HepG2 (cell line): ENCODE measurements at regions not wholly inside any gene's neighbourhood (a gene's known extent, or its start where the extent isn't known, plus 50 kb on each side); places are given as distances from the start of the nearest gene placed in this dataset.

Experiments used
- ATAC-seq: fragments of 200-7000 bp; cut with Tn5 transposase; 3 replicates; pipeline ENCODE4 v1.9.1; 2020; ENCODE audit warnings: mild to moderate bottlenecking, moderate library complexity
- BruUV-seq: library from RNA; stranded (reverse); fragments of 400-500 nt; replicated peaks from 2 replicates; lab custom pipeline; 2021; lab: Mats Ljungman, UMichigan
- CTCF ChIA-PET: fragments of 300-600 bp; formaldehyde crosslinking; extraction: SDS; loops from one replicate; lab custom pipeline; 2021; ENCODE audit warnings: low total read pairs, inconsistent platforms, low intra/inter-chr PET ratio; lab: Yijun Ruan, JAX
- POLR2A ChIA-PET: fragments of 350-600 bp; sonication (Branson Sonifier 250); formaldehyde crosslinking; loops from one replicate; lab custom pipeline; 2020; ENCODE audit warnings: antibody characterized with exemption, inconsistent platforms; lab: Yijun Ruan, JAX
- DNase-seq: peaks from one replicate; pipeline ENCODE4 v3.0.0-alpha.2; 2015; ENCODE audit warnings: low spot score
- FAIRE-seq: peaks from 3 replicates; lab custom pipeline; 2011; peaks lifted over from hg19 to GRCh38; lab: Jason Lieb, UNC
- H2AFZ ChIP-seq: one replicate; pipeline ENCODE4 v1.6.1; 2011; ENCODE audit warnings: low read length, inconsistent platforms
- H3K27ac ChIP-seq: fragments of 300-600 bp; 3 replicates; pipeline ENCODE4 v1.8.0; 2011; ENCODE audit warnings: mixed run types, mild to moderate bottlenecking, mixed read lengths, low read length, inconsistent platforms; ENCODE audit not compliant: insufficient read depth; ENCODE audit errors: extremely low read length
- H3K27me3 ChIP-seq, 2 experiments: fragments of 200-600 bp in 1 of 2; 2 replicates in 1 of 2; 3 replicates in 1 of 2; pipeline versions ENCODE4 v1.6.0 to v1.8.0; 2011; ENCODE audit warnings: low read length in 2 of 2, mild to moderate bottlenecking in 2 of 2, moderate library complexity in 2 of 2, inconsistent platforms in 1 of 2; ENCODE audit not compliant: insufficient read depth in 2 of 2, control insufficient read depth in 1 of 2
- H3K36me3 ChIP-seq, 2 experiments: fragments of 200-600 bp in 1 of 2; replicated peaks in 1 of 2; 2 replicates in 1 of 2; 3 replicates in 1 of 2; pipeline versions ENCODE4 v1.5.1 to v1.8.0; 2011; ENCODE audit warnings: low read length in 2 of 2, inconsistent platforms in 1 of 2; ENCODE audit not compliant: insufficient read depth in 2 of 2, control insufficient read depth in 1 of 2
- H3K4me1 ChIP-seq: 2 replicates; pipeline ENCODE4 v1.5.1; 2012; ENCODE audit warnings: low read length, inconsistent platforms; ENCODE audit not compliant: insufficient read depth
- H3K4me2 ChIP-seq: 2 replicates; pipeline ENCODE4 v1.6.0; 2011; ENCODE audit warnings: low read depth, low read length, inconsistent platforms
- H3K4me3 ChIP-seq, 3 experiments: fragments of 200-600 bp in 1 of 3; sonication (generic), shearing (Covaris generic) in 1 of 3; replicated peaks in 1 of 3; 2 replicates each; pipeline ENCODE4 v1.5.1; 2011 to 2016; ENCODE audit warnings: low read length in 3 of 3, inconsistent platforms in 2 of 3, low read depth in 2 of 3, mild to moderate bottlenecking in 2 of 3, control low read depth in 1 of 3, mixed read lengths in 1 of 3; ENCODE audit not compliant: insufficient read depth in 1 of 3
- H3K79me2 ChIP-seq: one replicate; pipeline ENCODE4 v1.6.1; 2011; ENCODE audit warnings: low read length, inconsistent platforms; ENCODE audit not compliant: insufficient read depth
- H3K9ac ChIP-seq: 2 replicates; pipeline ENCODE4 v1.6.0; 2011; ENCODE audit warnings: mild to moderate bottlenecking, low read depth, low read length, inconsistent platforms; ENCODE audit not compliant: insufficient read depth
- H3K9me3 ChIP-seq: 2 replicates; pipeline ENCODE4 v1.5.1; 2012; ENCODE audit warnings: mild to moderate bottlenecking, low read length
- H4K20me1 ChIP-seq: 2 replicates; pipeline ENCODE4 v1.6.0; 2011; ENCODE audit warnings: inconsistent platforms, mild to moderate bottlenecking, low read length, moderate library complexity; ENCODE audit not compliant: insufficient read depth
- JUND ChIP-seq: sonication (generic); formaldehyde crosslinking; IDR thresholded peaks from 2 replicates; pipeline ENCODE4 v1.8.0; 2022; ENCODE audit warnings: mild to moderate bottlenecking, missing genetic modification reagents
- MEIS2 ChIP-seq: sonication (generic); formaldehyde crosslinking; IDR thresholded peaks from 2 replicates; pipeline ENCODE4 v1.9.0; 2021; ENCODE audit warnings: mild to moderate bottlenecking, missing genetic modification reagents
- YEATS2 ChIP-seq: sonication (generic); formaldehyde crosslinking; IDR thresholded peaks from 2 replicates; pipeline ENCODE4 v1.4.0; 2020; ENCODE audit warnings: missing genetic modification reagents, borderline replicate concordance
- ZNF382 ChIP-seq: sonication (generic); formaldehyde crosslinking; IDR thresholded peaks from 2 replicates; pipeline ENCODE4 v1.5.0; 2020; ENCODE audit warnings: missing genetic modification reagents, mild to moderate bottlenecking, borderline replicate concordance
- WGBS: methylation state at CpG from one replicate; pipeline ENCODE4 v1.1.6; 2017; ENCODE audit warnings: low lambda C conversion rate; 5-methylcytosine and 5-hydroxymethylcytosine counted together
- in situ Hi-C: cut with HindIII; loops from 2 replicates; pipeline ENCODE4 v1.10.0; 2017; ENCODE audit warnings: low pct_unique_long_range_greater_than_20kb; ENCODE audit not compliant: extremely low pct_ligation_motif_present
- intact Hi-C: fragments of 100-400 bp; cut with micrococcal nuclease; formaldehyde crosslinking; loops from one replicate; pipeline ENCODE4 v1.10.0; 2022; ENCODE audit not compliant: unreplicated experiment
- TF ChIP-seq, protein P1 (sequence below): sonication (generic); formaldehyde crosslinking; IDR thresholded peaks from 2 replicates; pipeline ENCODE4 v1.4.0; 2020; ENCODE audit warnings: missing genetic modification reagents

- TF ChIP-seq YEATS2 (CRISPR knock-in tag) (no peak), ZNF382 (no peak), JUND (CRISPR knock-in tag) (no peak)
These were observed 57.6 kb upstream of the RGMA start (continued) for GRCh38 chr15:93146601-93147000.

DNA sequence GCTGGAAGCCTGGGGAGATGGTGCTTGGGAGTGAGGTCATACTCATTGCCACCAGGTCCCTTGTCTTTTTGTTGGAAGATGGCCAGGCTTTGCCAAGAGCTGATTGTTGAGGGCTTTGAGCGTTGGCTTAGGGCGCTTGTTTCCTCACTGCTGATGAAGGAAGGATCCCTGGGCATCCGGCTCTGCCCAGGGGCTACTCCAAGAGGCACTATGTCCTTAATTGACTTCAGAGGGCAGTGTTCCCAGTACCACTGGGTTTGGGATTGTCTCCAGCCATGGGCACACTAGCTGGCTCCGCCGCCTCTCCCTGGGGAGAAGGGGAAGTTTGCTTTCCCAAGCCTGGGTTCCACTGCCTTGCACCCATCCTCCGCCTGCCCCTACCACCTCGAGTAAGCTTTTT is 57.2 kb upstream of the RGMA start:
- POLR2A ChIA-PET, result no interaction called here
- H3K4me2 ChIP-seq, result no peak overlapping the region
- intact Hi-C loops, result no loop called here
- H3K4me3 ChIP-seq, result no peak overlapping the region
- no peak overlapping the region for H3K27ac ChIP-seq
- TF ChIP-seq, protein P1, sequence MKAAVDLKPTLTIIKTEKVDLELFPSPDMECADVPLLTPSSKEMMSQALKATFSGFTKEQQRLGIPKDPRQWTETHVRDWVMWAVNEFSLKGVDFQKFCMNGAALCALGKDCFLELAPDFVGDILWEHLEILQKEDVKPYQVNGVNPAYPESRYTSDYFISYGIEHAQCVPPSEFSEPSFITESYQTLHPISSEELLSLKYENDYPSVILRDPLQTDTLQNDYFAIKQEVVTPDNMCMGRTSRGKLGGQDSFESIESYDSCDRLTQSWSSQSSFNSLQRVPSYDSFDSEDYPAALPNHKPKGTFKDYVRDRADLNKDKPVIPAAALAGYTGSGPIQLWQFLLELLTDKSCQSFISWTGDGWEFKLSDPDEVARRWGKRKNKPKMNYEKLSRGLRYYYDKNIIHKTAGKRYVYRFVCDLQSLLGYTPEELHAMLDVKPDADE (CRISPR knock-in tag), result no peak
- no peak for TF ChIP-seq MEIS2 (CRISPR knock-in tag)
- TF ChIP-seq, all 625 proteins: peak for 0
- no peak overlapping the region for H2AFZ ChIP-seq
- CTCF ChIA-PET, result no interaction called here
- H3K79me2 ChIP-seq, result no peaks in the 10 kb centered on the region
- no peaks in the 10 kb centered on the region for H4K20me1 ChIP-seq
- H3K9ac ChIP-seq, result no peak overlapping the region
- no peaks in the 10 kb centered on the region for H3K36me3 ChIP-seq
- H3K4me1 ChIP-seq, result no peaks in the 10 kb centered on the region
- 0% methylated on average over 2 of the region's 7 CpGs for WGBS
- FAIRE-seq (no peak), DNase-seq (no peak), ATAC-seq (no peak)
- peaks cover 0 to 15% of the 10 kb centered on the region in 2 experiments; a peak in 4 of 5 replicates for H3K27me3 ChIP-seq
- in situ Hi-C loops, result no loop called here
- H3K9me3 ChIP-seq, result no peaks in the 10 kb centered on the region
- BruUV-seq, result no TSS peak
